ENCODE measurements at regions not wholly inside any gene's neighbourhood (a gene's known extent, or its start where the extent isn't known, plus 50 kb on each side); places are given as distances from the start of the nearest gene placed in this dataset.

- no peak for DNase-seq (ENCODE audit: low read depth)
Observed at GRCh38 chr5:141800617-141801016, 77.6 kb downstream of the PCDH1 start.

- DNase-seq (ENCODE audit: low read depth): no peak
Observed at GRCh38 chr5:141799507-141800167, 78.6 kb downstream of the PCDH1 start.

- DNase-seq (ENCODE audit: low read depth): no peak
Observed at GRCh38 chr5:141797425-141797824, 80.8 kb downstream of the PCDH1 start.

- no peak for DNase-seq (ENCODE audit: low read depth)
Observed at GRCh38 chr5:141795421-141795820, 82.8 kb downstream of the PCDH1 start.

- DNase-seq (ENCODE audit: low read depth): no peak
Observed at GRCh38 chr5:141793881-141794280, 84.3 kb downstream of the PCDH1 start.

GRCh38 chr5:141793403-141793802 lies 84.8 kb downstream of the PCDH1 start:
- DNase-seq (ENCODE audit: low read depth): no peak

- DNase-seq (ENCODE audit: low read depth): no peak
Observed at GRCh38 chr5:141790630-141791029, 87.6 kb downstream of the PCDH1 start.

GRCh38 chr5:141789330-141789729 lies 88.9 kb downstream of the PCDH1 start:
- DNase-seq (ENCODE audit: low read depth): no peak

- no peak for DNase-seq (ENCODE audit: low read depth)
Observed at GRCh38 chr5:141788296-141788970, 89.8 kb downstream of the PCDH1 start.

- no peak for DNase-seq (ENCODE audit: low read depth)
Observed at GRCh38 chr5:141787376-141787775, 90.8 kb downstream of the PCDH1 start.

- DNase-seq (ENCODE audit: low read depth): no peak
Observed at GRCh38 chr5:141786700-141787099, 91.5 kb downstream of the PCDH1 start.

GRCh38 chr5:141785711-141786110 lies 92.5 kb downstream of the PCDH1 start:
- DNase-seq (ENCODE audit: low read depth): no peak

- no peak for DNase-seq (ENCODE audit: low read depth)
Observed at GRCh38 chr5:141785135-141785534, 93.1 kb downstream of the PCDH1 start.

GRCh38 chr5:141784529-141784928 lies 93.7 kb downstream of the PCDH1 start:
- DNase-seq (ENCODE audit: low read depth): no peak

- DNase-seq (ENCODE audit: low read depth): no peak
Observed at GRCh38 chr5:141783947-141784296, 94.3 kb downstream of the PCDH1 start.

- DNase-seq (ENCODE audit: low read depth): no peak
Observed at GRCh38 chr5:141783005-141783946, 94.9 kb downstream of the PCDH1 start.

GRCh38 chr5:141781910-141782309 lies 96.3 kb downstream of the PCDH1 start:
- DNase-seq (ENCODE audit: low read depth): no peak

GRCh38 chr5:141780952-141781781 lies 97.0 kb downstream of the PCDH1 start:
- no peak for DNase-seq (ENCODE audit: low read depth)

- no peak for DNase-seq (ENCODE audit: low read depth)
Observed at GRCh38 chr5:141780240-141780951, 97.8 kb downstream of the PCDH1 start.

GRCh38 chr5:141779503-141779973 lies 97.5 kb upstream of the ARAP3 start:
- no peak for DNase-seq (ENCODE audit: low read depth)

- no peak for DNase-seq (ENCODE audit: low read depth)
Observed at GRCh38 chr5:141778683-141779082, 96.7 kb upstream of the ARAP3 start.

All from CMK (cell line).